ENCODE measurements at regions not wholly inside any gene's neighbourhood (a gene's known extent, or its start where the extent isn't known, plus 50 kb on each side); places are given as distances from the start of the nearest gene placed in this dataset.
"Not testable (repeated sequence)": the region's sequence is repeated elsewhere in the genome, so short reads cannot be mapped to it uniquely, and the experiment has no call there.

GRCh38 chr1:214095896-214096295 is 108.1 kb downstream of the PROX1 start:
- not testable (repeated sequence) for TF ChIP-seq POLR2A (IDR thresholded peaks at IDR 0.05; ENCODE audit: low read depth); EP300 (IDR thresholded peaks at IDR 0.05)

Measured in esophagus muscularis mucosa (tissue), 2 donors.